Stimulated activated CD8-positive, alpha-beta memory T cell treated with anti-CD3 and anti-CD28 coated beads, Interleukin-7, amount 100 ng/mL, for 24 hours (primary cell): ENCODE measurements at regions not wholly inside any gene's neighbourhood (a gene's known extent, or its start where the extent isn't known, plus 50 kb on each side); places are given as distances from the start of the nearest gene placed in this dataset.
"Not testable (repeated sequence)": the region's sequence is repeated elsewhere in the genome, so short reads cannot be mapped to it uniquely, and the experiment has no call there.

ENCODE experiments used
- DNase-seq: peaks from one replicate; pipeline ENCODE4 v3.0.0-alpha.2; 2020; ENCODE audit warnings: low read depth

- not testable (repeated sequence) for DNase-seq
These were observed 189.2 kb downstream of the CYP26B1 start for GRCh38 chr2:71958426-71958825.

- no peak for DNase-seq
These were observed 195.0 kb downstream of the CYP26B1 start for GRCh38 chr2:71952572-71953188.

- DNase-seq = no peak
These were observed 195.8 kb downstream of the CYP26B1 start for GRCh38 chr2:71951718-71952404.

GRCh38 chr2:71951083-71951468 lies 196.6 kb downstream of the CYP26B1 start:
- no peak for DNase-seq

GRCh38 chr2:71950256-71951082 lies 197.2 kb downstream of the CYP26B1 start:
- DNase-seq = no peak

GRCh38 chr2:71949537-71949798 lies 198.2 kb downstream of the CYP26B1 start:
- no peak for DNase-seq

GRCh38 chr2:71948781-71949536 lies 198.7 kb downstream of the CYP26B1 start:
- no peak for DNase-seq

GRCh38 chr2:71947809-71948208 lies 199.9 kb downstream of the CYP26B1 start:
- DNase-seq = no peak

- DNase-seq = no peak
These were observed 202.1 kb downstream of the CYP26B1 start for GRCh38 chr2:71945603-71945959.

GRCh38 chr2:71944806-71945602 lies 202.7 kb downstream of the CYP26B1 start:
- no peak for DNase-seq

- no peak for DNase-seq
These were observed 203.5 kb downstream of the CYP26B1 start for GRCh38 chr2:71944183-71944550.

- no peak for DNase-seq
These were observed 204.2 kb downstream of the CYP26B1 start for GRCh38 chr2:71943238-71944182.

- DNase-seq = no peak
These were observed 205.7 kb downstream of the CYP26B1 start for GRCh38 chr2:71941726-71942525.

GRCh38 chr2:71940695-71941094 lies 207.0 kb downstream of the CYP26B1 start:
- no peak for DNase-seq

- DNase-seq = no peak
These were observed 207.8 kb downstream of the CYP26B1 start for GRCh38 chr2:71939588-71940535.

- no peak for DNase-seq
These were observed 208.7 kb downstream of the CYP26B1 start for GRCh38 chr2:71938659-71939587.

GRCh38 chr2:71938108-71938507 lies 209.6 kb downstream of the CYP26B1 start:
- no peak for DNase-seq

- no peak for DNase-seq
These were observed 210.3 kb downstream of the CYP26B1 start for GRCh38 chr2:71937396-71937795.
